DMS 273 treated with DMSO at 0.1 percent for 48 hours (cell line): ENCODE measurements at regions not wholly inside any gene's neighbourhood (a gene's known extent, or its start where the extent isn't known, plus 50 kb on each side); places are given as distances from the start of the nearest gene placed in this dataset.

Source experiments
- DNase-seq: peaks from one replicate; lab custom pipeline; 2025; lab: John Stamatoyannopoulos, UW

DNA sequence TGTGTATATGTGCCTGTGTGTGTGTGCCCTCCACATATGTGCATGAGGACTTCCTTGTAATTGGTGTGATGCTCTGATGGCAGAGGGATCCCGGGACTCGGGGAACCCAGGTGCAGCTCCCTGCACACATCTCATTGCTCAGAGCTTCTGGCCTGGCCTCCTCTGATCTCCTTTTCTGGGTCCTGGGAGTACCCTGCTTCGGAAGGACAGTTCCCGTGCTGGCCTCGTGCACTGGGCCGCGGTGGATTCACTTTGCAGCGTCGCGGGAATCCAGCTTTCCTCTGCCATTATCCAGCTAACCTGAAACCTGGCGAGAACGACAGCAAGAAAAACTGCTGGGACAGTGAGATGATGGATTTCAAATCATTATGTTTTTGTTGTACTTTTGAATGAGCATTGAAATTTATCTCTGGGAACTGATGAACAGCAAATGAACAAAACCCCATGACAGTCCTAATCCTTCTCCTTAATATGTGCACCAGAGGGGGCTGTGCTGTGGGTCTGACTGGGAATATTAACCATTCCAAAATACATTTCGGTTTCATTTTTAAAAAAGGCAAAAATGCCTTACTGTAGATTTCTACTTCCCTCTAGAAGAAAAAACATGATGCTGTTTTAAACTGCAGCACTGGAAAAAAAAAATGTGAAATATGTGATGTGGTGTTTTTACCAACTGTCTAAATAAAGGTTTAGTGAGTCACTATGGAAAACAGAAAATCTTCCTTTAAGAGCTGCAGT is 78.2 kb downstream of the PTGR3 start:
- DNase-seq: no peak

DNA sequence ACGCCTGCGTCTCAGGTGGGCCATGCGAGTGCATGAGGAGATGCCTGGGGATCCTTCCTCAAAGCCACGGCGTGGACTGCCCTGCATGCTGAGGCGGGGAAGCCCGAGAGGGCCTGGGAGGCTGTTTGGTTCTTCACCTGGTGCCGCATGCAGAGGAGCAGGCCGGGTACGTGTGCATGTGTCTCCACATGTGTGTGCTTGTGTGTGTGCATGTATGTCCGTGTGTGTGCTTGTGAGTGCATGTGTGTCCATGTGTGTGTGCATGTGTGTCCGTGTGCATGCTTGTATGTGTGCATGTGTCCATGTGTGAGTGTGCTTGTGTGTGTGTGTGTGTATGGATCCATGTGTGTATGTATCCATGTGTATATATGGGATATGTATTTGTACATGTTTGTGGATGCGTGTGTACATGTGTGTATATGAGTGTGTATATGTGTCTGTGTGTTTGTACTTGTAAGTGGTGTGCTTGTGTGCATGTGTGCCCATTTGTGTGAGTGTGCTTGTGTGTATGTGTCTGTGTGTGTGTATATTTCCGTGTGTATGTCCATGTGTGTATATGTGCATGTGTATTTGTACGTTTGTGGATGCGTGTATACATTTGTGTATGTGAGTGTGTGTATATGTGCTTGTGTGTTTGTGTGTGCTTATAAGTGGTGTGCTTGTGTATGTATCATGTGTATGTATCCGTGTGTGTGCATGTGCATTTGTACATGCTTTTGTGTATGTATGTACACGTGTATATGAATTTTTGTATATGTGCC is 79.0 kb downstream of the PTGR3 start:
- DNase-seq: no peak

DNA sequence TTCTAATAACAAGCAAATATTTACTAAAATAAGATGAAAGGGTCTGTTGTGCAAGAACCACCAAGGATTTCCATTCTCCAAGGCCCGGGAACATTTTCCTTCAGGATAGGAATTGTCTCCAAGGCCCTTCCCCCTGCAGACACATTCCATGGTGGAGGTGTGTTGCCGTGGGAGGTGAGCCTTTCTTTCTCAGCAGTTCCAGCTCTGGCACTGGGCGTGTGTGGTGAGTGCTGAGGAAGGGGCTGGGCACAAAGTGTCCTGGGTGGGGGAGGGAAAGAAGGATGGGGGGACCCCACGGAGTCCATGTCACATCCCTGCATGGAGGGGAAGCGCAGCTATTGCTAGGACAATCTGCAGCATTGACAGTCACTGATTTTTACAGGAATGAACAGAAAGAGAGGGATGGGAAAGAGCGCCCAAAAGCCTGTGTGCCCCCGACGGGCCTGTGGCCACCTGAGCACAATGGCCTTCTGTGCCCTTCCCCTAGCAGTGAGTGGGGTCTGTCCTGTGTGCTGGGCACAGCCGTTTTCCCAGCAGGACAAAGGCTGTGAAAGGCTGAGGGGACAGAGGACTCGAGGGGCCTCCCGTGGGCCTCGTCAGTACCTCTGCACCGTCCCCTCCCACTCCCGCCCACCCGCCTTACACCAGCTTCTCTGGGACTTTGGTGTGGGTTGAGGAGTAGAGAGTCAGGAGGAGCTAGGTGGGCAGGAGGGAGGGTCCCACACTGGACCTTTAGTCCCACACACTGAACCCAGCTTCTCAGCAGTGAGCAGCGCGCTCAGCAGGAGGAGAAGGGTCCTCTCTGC is 79.8 kb downstream of the PTGR3 start:
- DNase-seq: no peak

DNA sequence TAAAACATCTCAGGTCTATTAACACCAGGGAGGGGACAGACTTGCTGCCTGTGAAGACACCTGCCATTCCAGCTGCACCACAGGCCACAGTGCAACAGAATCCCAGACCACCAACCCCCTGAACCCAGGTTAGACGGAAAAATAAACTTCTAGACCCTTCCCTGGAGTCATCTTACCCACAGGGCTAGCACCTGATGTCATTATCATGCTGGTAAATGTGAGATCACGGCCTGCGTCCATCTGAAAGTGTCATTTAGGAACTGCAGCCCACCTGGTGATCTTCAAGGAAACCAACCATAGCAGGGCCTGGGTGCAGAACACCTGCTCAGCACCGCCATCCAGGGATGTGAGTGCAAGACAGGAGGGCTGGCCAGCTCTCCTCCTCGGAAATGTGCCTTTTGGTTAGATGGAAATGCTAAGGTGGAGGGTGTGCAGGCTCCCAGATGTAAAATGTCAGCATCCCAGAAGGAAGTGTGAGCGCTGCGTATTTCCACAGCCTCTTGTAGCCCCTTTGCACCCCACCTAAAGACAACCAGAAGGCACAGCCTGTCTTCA is 80.8 kb downstream of the PTGR3 start:
- DNase-seq: no peak

DNA sequence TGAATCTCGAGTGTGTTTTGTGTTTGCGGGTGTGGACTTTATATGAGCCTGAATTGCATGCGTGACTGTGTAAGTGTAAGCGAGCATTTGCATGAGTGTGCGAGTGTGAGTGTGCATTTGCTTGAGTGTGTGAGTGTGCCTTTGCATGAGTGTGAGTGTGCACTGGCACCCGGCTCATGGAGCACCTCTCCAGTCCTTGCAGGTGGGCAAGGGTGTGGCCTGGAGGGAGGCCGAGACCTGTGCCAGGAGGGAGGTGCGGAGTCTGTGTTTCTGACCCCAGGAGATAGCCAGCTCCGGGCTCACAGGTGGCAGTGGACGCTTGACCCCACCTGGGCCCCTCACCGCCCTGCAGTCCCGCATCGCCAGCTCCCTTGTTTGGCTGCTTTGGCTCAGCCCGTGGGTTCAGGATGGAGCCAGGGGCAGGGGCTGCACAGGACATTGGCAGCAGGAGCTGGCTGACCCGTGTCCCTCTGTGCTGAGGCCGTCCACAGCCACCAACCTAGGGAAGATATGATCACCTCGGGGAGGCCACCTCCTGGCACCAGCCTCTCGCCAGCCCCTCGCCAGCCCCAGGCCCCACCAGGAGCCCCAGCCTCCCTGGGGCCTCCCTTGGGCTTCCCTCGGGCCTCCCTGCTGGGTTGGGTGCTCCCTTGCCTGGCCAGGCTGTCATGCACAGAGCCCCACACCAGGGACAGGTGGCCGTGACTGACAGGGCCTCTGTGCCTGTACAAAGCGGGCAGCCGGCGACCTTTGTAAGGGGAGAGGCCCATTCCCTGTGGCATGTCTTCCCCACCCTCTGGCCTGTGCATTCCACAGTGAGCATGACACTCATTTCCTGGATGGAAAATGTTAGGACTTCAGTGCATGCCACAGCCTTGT is 81.6 kb downstream of the PTGR3 start:
- DNase-seq: no peak

DNA sequence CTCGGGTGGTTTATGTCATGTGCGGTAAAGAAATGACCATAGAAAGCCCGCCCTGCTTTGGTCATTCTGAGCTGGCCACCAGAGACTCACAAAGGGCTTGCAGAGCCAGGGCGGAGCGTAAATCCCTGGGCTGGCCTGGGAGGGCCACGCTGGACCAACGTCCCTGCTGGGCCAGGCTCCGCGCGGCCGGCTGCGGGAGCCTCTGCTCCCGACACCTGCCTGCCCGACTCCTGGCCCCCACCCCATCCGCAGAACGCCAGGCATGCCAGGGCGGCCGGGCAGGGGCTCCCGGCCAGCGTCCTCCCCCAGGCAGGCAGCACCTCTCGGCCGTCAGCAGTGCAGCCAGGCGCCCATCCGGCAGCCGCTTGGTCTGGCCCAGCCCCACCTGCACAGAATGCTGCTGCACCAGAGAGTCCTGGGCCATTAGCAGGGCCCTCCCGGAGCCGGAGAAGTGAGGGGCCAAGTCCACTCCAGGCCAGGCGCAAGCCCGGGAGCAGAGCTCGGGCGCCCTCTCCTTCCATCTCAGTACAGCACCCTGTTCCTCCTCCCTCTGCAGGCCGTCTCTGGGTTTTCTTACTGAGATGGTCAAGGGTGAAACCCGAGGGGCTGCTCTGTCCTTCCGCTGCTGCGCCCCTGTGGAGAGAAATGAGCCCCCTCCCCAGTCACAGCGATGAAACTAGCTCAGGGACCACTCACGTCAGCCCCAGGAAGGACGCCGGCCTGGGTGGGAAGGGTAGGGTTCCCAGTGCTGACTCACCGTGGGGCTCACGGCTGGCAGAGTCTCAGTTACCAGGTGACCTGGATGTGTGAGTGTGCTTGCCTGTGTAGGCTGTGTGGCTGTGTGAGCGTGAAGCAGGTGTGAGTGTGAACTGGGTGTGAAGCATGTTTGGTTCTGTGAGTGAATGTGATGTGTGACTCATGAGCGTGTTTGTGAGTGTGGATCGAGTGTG is 83.3 kb downstream of the PTGR3 start:
- DNase-seq: peak; percentile 7

DNA sequence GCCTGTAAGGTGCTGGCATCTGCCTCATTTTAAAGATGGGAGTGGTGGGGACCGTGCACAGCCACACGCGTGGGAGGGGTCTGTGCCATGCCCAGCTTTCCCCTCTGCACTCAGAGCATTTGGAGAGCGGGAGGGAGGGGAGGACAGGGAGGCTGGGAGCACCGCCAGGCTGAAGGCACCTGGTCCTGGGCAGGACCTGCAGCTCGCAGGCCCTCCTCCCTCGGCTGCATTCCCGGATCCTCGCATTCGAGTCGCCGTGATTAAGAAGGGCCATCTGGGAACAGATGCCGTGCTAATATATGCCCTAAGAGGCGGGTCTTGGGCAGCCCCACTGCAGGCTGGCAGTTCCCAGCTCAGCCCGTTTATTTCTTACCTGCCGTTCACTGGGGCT is 84.0 kb downstream of the PTGR3 start:
- DNase-seq: peak; percentile 49

DNA sequence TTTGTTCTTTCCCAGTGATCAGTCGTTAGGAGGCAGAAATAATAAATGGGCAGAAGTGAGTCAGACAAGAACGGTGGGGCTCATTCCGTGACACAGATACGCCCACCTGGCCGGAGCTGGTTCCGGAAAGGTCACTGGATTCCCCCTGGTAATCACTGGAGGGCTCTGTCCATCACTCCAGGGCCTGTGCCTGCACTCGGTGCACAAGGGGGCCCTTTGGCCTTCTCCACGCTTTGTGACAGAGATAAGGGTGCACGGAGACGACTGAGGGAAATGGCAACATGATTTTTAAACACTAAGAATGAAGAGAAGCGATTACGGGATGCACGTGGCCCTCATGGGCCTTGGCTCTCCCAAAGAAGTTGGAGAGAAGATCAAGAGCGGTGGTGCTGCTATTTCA is 84.4 kb downstream of the PTGR3 start:
- DNase-seq: no peak

DNA sequence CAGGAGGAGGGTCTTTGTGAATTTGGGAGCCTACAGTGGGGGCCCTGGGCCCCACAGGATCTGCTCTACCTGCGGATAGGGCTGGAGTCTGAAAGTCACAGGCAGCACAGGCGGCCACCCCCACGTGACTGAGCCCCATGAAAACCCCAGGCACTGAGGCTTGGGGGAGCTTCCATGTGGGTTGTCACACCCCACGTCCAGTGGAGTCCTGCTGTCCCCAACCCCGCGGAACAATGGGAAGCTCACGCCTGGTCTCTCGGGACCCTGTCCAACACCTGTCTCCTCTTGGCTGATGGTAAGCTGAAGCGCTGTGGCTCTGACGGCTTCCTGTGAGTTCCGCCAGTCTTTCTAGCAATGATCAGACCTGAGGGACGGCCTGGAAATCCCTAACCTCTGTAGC is 85.8 kb downstream of the PTGR3 start:
- no peak for DNase-seq

DNA sequence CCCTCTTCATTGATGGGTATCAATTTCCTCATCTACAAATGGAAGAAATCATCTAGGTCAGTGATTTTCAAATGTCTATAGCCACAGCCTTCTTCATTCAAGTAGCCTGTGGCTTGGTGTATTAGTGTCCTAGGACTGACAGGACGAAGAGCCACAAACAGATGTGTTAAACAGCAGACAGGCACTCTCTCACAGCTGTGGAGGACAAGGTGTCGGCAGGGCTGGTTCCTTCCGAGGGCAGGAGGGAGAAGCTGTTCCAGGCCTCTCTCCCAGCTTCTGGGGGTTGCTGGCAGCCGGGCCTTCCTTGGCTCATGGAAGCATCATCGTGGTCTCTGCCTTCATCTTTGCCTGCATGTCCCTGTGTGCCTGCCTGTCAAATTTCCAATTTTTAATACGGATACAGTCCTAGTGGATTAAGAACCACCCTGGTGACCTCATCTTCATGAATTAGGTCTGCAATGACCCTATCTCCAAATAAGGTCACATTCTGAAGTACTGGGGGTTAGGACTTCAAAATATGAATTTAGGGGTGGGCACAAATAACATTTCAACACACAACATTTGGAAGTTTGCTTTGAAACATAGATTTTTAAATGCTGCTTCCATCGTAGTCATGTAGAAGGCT is 86.5 kb downstream of the PTGR3 start:
- DNase-seq: no peak

DNA sequence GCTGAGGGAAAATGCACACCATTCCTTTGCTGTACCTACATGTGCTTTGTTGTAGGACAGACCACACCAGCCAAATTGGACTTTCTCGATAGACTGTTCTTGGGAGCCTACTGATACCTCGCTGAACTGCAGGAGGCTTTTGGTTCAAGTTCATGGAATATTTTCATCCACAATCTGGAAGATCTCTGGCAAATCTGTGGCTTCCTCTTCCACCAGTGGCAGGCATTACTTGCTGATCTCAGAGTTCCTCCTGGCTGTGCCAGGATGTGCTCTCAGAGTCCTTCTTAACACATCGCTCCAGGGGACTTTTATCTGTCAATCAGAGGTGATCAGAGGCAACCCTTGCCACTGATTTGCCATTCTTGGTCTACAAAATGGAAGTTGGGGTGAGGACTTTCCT is 87.7 kb downstream of the PTGR3 start:
- no peak for DNase-seq

DNA sequence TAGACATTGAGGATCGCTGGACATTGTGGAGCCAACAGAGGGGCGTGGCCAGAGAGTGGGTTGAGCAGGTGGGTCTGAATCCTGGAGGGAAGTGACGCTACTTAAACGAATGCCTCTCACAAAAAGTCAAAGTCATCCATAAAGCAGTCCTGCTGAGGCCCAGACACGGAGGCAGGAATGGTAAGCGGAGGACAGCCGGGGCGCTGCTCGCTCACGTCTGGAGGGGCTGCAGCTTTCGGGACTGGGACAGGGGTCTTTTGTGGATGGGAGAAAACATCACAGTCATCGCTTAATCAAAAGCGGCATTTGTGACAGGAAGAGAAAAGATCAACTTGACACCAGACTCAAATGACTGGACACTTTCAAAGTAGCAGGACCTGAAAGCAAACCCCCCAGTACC is 88.4 kb downstream of the PTGR3 start:
- no peak for DNase-seq

DNA sequence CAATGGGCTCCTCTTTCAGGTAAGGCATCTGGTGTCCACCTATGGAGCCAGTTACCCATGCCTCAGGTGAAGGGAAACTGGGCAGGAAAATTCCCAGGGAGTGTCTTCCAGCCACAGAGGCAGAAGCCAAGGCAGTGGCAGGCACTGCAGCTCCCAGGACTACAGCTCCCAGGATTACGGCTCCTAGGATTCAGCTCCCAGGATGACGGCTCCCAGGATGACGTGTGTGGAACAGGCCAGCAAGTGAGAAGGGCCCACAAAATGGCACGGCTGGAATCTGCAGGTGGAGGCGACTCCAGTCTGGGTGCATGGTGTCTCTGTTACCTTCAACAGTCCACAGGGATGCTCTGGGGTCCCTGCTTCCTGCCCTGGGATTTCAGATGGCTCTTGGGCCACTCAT is 92.1 kb downstream of the PTGR3 start:
- no peak for DNase-seq

DNA sequence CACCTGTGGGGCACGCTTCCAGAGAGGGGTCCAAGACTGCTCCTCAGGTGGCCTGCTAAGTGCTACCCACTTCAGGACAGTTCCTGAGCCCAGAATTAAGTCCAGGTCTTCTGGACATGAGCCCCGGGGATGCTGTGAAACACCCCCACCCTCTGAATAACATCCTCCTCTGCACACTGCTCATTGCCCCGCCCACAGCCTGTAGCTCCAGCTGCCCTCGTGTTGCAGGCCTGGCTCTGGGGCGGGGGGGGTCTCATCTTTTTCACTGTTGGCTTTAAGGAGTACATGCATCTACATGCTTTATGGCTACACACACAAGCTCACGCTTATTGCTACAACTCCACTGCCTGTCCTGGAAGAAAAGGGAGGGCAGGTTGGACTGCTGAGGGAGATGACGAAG is 92.8 kb downstream of the PTGR3 start:
- no peak for DNase-seq

DNA sequence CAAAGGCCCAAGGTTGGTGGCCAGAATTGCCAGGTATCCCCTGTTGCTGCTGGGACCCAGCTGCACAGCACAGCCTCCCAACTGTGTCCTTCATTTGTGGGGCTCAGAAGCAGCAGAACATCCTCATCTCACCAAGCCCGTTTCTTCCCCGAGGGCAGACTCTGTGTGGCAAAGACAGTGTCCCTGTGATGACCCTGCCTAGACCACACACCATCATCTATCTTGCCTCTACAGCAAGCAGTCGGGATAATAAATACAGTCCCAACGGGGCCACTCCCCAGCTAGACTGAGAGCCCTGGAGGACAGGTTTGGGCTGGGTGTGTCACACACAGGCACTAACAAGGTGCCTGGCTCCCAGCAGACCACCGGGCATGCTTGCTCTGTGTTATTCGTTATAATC is 93.4 kb downstream of the PTGR3 start:
- DNase-seq: no peak
